ENCODE measurements at regions not wholly inside any gene's neighbourhood (a gene's known extent, or its start where the extent isn't known, plus 50 kb on each side); places are given as distances from the start of the nearest gene placed in this dataset.

DNA sequence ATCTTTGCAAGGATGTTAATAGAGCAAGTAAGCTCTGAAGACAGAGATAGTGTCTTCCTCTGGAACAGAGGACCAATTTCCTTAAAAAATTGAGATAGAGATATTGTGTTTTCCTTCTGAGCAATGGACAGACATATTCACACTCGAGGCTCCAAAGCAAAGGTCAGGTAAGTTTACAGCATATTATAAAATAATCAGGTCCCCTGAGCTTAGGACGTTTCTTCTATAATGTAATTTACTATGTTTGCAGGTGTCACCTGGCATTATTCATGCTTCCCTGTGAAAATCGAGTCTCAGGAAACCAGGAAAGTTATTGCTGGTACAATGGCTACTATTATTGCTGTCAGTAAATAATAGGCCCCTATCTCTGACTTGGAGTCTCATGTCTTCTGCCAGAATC lies 1135.8 kb upstream of the ACVR2A start:
- TF ChIP-seq CTCF (IDR thresholded peaks at IDR 0.05) (no peak), POLR2AphosphoS5 (IDR thresholded peaks at IDR 0.05; ENCODE audit: low read depth, low read length) (no peak), SIN3A (IDR thresholded peaks at IDR 0.05; ENCODE audit: borderline replicate concordance, insufficient read depth, low read depth, low read length) (no peak)
